MM.1S (cell line): ENCODE measurements at regions not wholly inside any gene's neighbourhood (a gene's known extent, or its start where the extent isn't known, plus 50 kb on each side); places are given as distances from the start of the nearest gene placed in this dataset.

ENCODE experiments used
- EZH2 ChIP-seq: fragments of 300-600 bp; sonication (generic); optimal IDR thresholded peaks from 2 replicates; pipeline ENCODE3; 2017; ENCODE audit warnings: low read depth, mild to moderate bottlenecking, antibody characterized with exemption, low read length, mixed read lengths
- TF ChIP-seq, protein P1 (sequence below): fragments of 300-600 bp; sonication (generic); IDR thresholded peaks from 2 replicates; pipeline ENCODE4 v1.5.1; 2016; ENCODE audit warnings: antibody characterized with exemption, low read length, mixed read lengths

DNA sequence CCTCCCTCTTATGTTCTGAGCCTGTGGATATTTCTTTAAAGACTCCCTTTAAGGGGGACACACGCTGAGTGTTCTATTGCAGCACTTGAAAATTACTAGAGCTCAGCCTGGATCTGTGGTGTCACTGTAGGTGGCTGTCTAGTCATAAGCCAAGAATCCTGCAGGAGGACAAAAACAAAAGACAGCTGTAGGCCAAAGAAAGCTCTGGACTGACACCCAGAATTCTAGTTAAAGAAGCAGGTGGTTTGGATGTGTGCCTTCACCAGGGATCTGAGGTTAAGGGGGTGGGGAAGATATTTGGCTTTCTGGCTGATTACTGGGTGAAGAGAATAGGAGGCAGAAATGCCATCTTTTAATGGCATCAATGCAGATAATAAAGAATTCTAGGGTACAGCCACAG, 842.5 kb upstream of the NXPH2 start:
- TF ChIP-seq, protein P1, sequence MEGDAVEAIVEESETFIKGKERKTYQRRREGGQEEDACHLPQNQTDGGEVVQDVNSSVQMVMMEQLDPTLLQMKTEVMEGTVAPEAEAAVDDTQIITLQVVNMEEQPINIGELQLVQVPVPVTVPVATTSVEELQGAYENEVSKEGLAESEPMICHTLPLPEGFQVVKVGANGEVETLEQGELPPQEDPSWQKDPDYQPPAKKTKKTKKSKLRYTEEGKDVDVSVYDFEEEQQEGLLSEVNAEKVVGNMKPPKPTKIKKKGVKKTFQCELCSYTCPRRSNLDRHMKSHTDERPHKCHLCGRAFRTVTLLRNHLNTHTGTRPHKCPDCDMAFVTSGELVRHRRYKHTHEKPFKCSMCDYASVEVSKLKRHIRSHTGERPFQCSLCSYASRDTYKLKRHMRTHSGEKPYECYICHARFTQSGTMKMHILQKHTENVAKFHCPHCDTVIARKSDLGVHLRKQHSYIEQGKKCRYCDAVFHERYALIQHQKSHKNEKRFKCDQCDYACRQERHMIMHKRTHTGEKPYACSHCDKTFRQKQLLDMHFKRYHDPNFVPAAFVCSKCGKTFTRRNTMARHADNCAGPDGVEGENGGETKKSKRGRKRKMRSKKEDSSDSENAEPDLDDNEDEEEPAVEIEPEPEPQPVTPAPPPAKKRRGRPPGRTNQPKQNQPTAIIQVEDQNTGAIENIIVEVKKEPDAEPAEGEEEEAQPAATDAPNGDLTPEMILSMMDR = no peak
- TF ChIP-seq EZH2 = no peak
